ENCODE measurements at regions not wholly inside any gene's neighbourhood (a gene's known extent, or its start where the extent isn't known, plus 50 kb on each side); places are given as distances from the start of the nearest gene placed in this dataset.

DNA sequence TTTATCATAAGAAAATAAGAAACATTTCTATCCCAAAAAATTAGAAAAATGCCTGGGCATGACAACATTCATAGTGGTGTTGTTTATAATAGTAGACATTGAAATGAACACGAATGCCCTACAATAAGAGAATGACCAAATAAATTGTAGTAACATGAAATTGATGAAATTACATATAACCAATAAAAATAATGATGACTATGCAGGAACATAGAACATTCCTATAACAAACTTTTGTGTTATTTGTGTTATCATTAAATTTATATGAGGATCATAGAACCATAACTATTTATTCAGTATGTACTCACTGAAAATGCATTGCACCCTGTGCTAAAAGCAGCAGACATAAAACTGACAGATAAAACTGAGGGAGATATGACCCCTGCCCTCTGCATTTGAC, 399.7 kb downstream of the CBLN4 start:
- H3K9me3 Mint-ChIP-seq: peaks cover 0 to 10% (median 2%) of the 10 kb centered on the region in 8 donors
- H3K27ac Mint-ChIP-seq: no peak overlapping the region
- intact Hi-C loops (cut with micrococcal nuclease): no loop called here
- Histone ChIP-seq H3K36me3 (ENCODE audit: insufficient read depth, low read length) (no peaks in the 10 kb centered on the region), H3K27ac (ENCODE audit: low read depth, low read length) (no peak overlapping the region), H3K4me1 (ENCODE audit: insufficient read depth, low read length) (no peaks in the 10 kb centered on the region), H3K27me3 (ENCODE audit: insufficient read depth, low read length) (no peaks in the 10 kb centered on the region), H3K9me3 (ENCODE audit: control insufficient read depth in 1 of 2, low read length in 2 of 2) (no peaks in the 10 kb centered on the region), H3K4me3 (ENCODE audit: low read length in 2 of 2) (no peak overlapping the region)
- no peaks in the 10 kb centered on the region for H3K4me1 Mint-ChIP-seq
- H3K36me3 Mint-ChIP-seq: no peaks in the 10 kb centered on the region
- ChIA-PET POLR2A (ENCODE audit: partially characterized antibody) (no interaction called here), CTCF (ENCODE audit: partially characterized antibody) (no interaction called here)
- H3K4me3 Mint-ChIP-seq: no peak overlapping the region
- no peak for DNase-seq
- H3K27me3 Mint-ChIP-seq: no peaks in the 10 kb centered on the region

DNA sequence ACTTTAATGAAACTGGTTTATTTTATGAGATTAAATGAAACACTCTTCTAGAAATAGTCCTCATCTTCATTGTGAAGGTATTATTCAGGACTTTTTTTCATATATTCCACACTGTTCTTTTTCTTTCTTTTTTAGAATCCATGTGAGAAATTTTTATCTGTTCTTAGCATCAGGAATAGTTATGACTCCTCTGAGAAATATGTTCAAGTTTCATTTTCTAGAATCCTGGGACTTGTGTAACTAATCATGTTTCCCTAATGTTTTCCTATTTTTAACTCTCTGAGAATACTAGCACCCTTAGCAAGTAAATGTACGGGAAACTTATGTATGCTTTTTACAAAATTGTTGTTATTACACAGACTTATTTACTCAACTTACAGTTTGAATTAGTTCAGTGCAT, 407.8 kb downstream of the CBLN4 start:
- Mint-ChIP-seq H3K27ac (no peak overlapping the region), H3K27me3 (no peaks in the 10 kb centered on the region), H3K36me3 (no peaks in the 10 kb centered on the region), H3K4me1 (no peaks in the 10 kb centered on the region), H3K9me3 (peaks cover 0 to 9% (median under 1%) of the 10 kb centered on the region in 8 donors), H3K4me3 (no peak overlapping the region)
- no peaks in the 10 kb centered on the region for H3K4me1 ChIP-seq (ENCODE audit: insufficient read depth, low read length)
- H3K36me3 ChIP-seq (ENCODE audit: insufficient read depth, low read length): no peaks in the 10 kb centered on the region
- intact Hi-C loops (cut with micrococcal nuclease): no loop called here
- no peak for DNase-seq
- H3K27ac ChIP-seq (ENCODE audit: low read depth, low read length): no peak overlapping the region
- CTCF ChIA-PET (ENCODE audit: partially characterized antibody): no interaction called here
- no peaks in the 10 kb centered on the region for H3K27me3 ChIP-seq (ENCODE audit: insufficient read depth, low read length)
- no peak overlapping the region for H3K4me3 ChIP-seq (ENCODE audit: low read length in 2 of 2)
- POLR2A ChIA-PET (ENCODE audit: partially characterized antibody): no interaction called here
- H3K9me3 ChIP-seq (ENCODE audit: control insufficient read depth in 1 of 2, low read length in 2 of 2): no peaks in the 10 kb centered on the region

DNA sequence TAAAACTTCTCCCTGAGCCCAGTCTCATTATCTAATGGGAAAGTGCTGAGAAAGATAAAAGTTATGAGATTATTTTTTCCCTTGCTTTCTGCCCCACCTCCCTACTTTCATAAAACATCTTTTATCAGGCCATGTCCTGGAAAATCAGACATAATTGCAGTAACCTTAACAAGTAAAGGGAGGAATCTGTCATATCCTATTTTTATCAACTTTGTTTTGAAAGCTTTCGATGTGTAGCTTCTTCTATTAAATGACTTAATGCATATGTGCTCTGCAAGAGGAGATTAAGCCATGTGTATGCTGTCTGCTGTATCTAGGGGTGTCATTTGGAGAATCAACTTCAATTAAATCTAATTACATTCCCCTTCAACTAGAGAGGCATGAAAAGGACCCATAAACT, 408.9 kb downstream of the CBLN4 start:
- H3K27me3 ChIP-seq (ENCODE audit: insufficient read depth, low read length): no peaks in the 10 kb centered on the region
- no peak overlapping the region for H3K27ac ChIP-seq (ENCODE audit: low read depth, low read length)
- H3K36me3 ChIP-seq (ENCODE audit: insufficient read depth, low read length): no peaks in the 10 kb centered on the region
- DNase-seq: no peak
- intact Hi-C loops (cut with micrococcal nuclease): no loop called here
- no peaks in the 10 kb centered on the region for H3K9me3 ChIP-seq (ENCODE audit: control insufficient read depth in 1 of 2, low read length in 2 of 2)
- ChIA-PET POLR2A (ENCODE audit: partially characterized antibody) (no interaction called here), CTCF (ENCODE audit: partially characterized antibody) (no interaction called here)
- H3K4me1 Mint-ChIP-seq: no peaks in the 10 kb centered on the region
- no peaks in the 10 kb centered on the region for H3K36me3 Mint-ChIP-seq
- H3K4me3 Mint-ChIP-seq: no peak overlapping the region
- H3K27ac Mint-ChIP-seq: peak overlapping the region in 1 of 7 donors; percentile 19
- no peaks in the 10 kb centered on the region for H3K27me3 Mint-ChIP-seq
- H3K4me3 ChIP-seq (ENCODE audit: low read length in 2 of 2): no peak overlapping the region
- H3K9me3 Mint-ChIP-seq: peaks cover 0 to 11% (median 2%) of the 10 kb centered on the region in 8 donors
- H3K4me1 ChIP-seq (ENCODE audit: insufficient read depth, low read length): no peaks in the 10 kb centered on the region

DNA sequence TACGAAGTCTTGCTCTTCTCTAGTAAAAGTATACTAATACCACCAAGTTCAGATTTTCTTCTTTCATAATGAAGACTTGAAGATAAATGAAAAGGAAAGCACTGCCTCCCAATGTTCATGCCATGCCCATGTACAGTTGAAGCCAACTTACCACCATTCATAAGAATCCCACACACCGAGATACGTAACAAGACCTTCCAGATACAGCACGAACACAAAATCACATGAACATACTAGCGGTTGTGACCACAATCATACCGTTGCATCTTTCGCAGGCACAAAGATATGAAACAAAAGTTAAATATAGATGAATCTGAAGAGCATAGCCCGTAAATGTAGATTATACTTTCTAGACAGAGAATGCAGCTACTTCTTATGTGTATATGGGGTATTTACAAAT, 412.5 kb downstream of the CBLN4 start:
- H3K4me3 Mint-ChIP-seq: no peak overlapping the region
- no peak for DNase-seq
- no peaks in the 10 kb centered on the region for H3K27me3 Mint-ChIP-seq
- H3K9me3 ChIP-seq (ENCODE audit: control insufficient read depth in 1 of 2, low read length in 2 of 2): no peaks in the 10 kb centered on the region
- H3K27me3 ChIP-seq (ENCODE audit: insufficient read depth, low read length): no peaks in the 10 kb centered on the region
- H3K4me3 ChIP-seq (ENCODE audit: low read length in 2 of 2): no peak overlapping the region
- H3K36me3 ChIP-seq (ENCODE audit: insufficient read depth, low read length): no peaks in the 10 kb centered on the region
- ChIA-PET POLR2A (ENCODE audit: partially characterized antibody) (no interaction called here), CTCF (ENCODE audit: partially characterized antibody) (no interaction called here)
- H3K36me3 Mint-ChIP-seq: no peaks in the 10 kb centered on the region
- H3K9me3 Mint-ChIP-seq: peaks cover 0 to 11% (median 4%) of the 10 kb centered on the region in 8 donors
- no peak overlapping the region for H3K27ac Mint-ChIP-seq
- intact Hi-C loops (cut with micrococcal nuclease): no loop called here
- H3K4me1 Mint-ChIP-seq: no peaks in the 10 kb centered on the region
- no peak overlapping the region for H3K27ac ChIP-seq (ENCODE audit: low read depth, low read length)
- H3K4me1 ChIP-seq (ENCODE audit: insufficient read depth, low read length): no peaks in the 10 kb centered on the region

DNA sequence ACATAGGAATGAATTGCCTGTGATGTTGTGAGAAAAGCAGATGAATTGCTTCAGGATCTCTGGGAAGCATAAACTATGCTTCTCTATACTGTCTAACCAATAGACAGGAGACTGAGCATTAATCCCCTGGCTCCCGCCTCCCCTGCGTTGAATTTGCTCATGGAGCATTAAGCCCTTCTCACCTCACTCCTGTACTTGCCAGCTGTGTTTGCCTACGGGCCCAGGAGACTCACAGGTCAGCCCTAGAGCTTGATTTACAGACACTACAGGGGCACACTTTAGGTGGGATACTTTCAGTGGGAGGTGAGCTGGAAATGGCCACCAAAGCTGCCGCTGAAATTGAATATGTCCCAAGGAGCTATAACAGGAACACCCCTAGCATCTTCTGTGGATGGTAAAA, 418.7 kb downstream of the CBLN4 start:
- no peak overlapping the region for H3K27ac Mint-ChIP-seq
- H3K9me3 Mint-ChIP-seq: peaks cover 0 to 11% (median 0%) of the 10 kb centered on the region in 8 donors
- intact Hi-C loops (cut with micrococcal nuclease): no loop called here
- Histone ChIP-seq H3K9me3 (ENCODE audit: control insufficient read depth in 1 of 2, low read length in 2 of 2) (no peaks in the 10 kb centered on the region), H3K36me3 (ENCODE audit: insufficient read depth, low read length) (no peaks in the 10 kb centered on the region), H3K27ac (ENCODE audit: low read depth, low read length) (no peak overlapping the region), H3K4me3 (ENCODE audit: low read length in 2 of 2) (no peak overlapping the region), H3K27me3 (ENCODE audit: insufficient read depth, low read length) (no peaks in the 10 kb centered on the region), H3K4me1 (ENCODE audit: insufficient read depth, low read length) (no peaks in the 10 kb centered on the region)
- ChIA-PET POLR2A (ENCODE audit: partially characterized antibody) (no interaction called here), CTCF (ENCODE audit: partially characterized antibody) (interaction anchor here (0.8 kb wide), 1 partner anchor 8 kb away, joined by 3 read pairs; no protein-coding TSS in a partner anchor)
- H3K27me3 Mint-ChIP-seq: no peaks in the 10 kb centered on the region
- H3K4me1 Mint-ChIP-seq: no peaks in the 10 kb centered on the region
- no peak overlapping the region for H3K4me3 Mint-ChIP-seq
- H3K36me3 Mint-ChIP-seq: no peaks in the 10 kb centered on the region
- no peak for DNase-seq

DNA sequence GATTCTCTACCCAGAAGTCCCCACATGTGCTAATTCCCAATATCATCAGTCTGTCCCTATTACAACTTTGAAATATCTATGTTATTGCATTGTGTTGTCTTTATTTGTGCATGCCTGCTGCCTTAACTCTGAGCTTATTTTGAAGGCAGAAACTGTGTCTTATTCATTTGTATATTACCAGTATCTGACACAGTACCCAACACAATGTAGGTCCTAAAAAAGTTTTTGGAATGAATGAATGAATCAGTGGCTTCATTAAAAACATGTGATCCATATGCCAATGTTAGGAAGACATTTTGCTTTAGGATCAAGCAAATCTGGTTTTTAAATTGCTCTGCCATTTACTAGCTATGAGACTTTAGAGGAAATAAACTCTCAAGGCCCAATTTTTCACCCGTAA, 420.4 kb downstream of the CBLN4 start:
- Histone ChIP-seq H3K4me3 (ENCODE audit: low read length in 2 of 2) (no peak overlapping the region), H3K27me3 (ENCODE audit: insufficient read depth, low read length) (no peaks in the 10 kb centered on the region), H3K9me3 (ENCODE audit: control insufficient read depth in 1 of 2, low read length in 2 of 2) (no peaks in the 10 kb centered on the region), H3K27ac (ENCODE audit: low read depth, low read length) (no peak overlapping the region), H3K36me3 (ENCODE audit: insufficient read depth, low read length) (no peaks in the 10 kb centered on the region), H3K4me1 (ENCODE audit: insufficient read depth, low read length) (no peaks in the 10 kb centered on the region)
- H3K4me3 Mint-ChIP-seq: no peak overlapping the region
- no peaks in the 10 kb centered on the region for H3K27me3 Mint-ChIP-seq
- H3K27ac Mint-ChIP-seq: no peak overlapping the region
- CTCF ChIA-PET (ENCODE audit: partially characterized antibody): no interaction called here
- no peaks in the 10 kb centered on the region for H3K4me1 Mint-ChIP-seq
- H3K36me3 Mint-ChIP-seq: no peaks in the 10 kb centered on the region
- intact Hi-C loops (cut with micrococcal nuclease): no loop called here
- POLR2A ChIA-PET (ENCODE audit: partially characterized antibody): no interaction called here
- DNase-seq: no peak
- peaks cover 0 to 8% (median 0%) of the 10 kb centered on the region in 8 donors for H3K9me3 Mint-ChIP-seq

DNA sequence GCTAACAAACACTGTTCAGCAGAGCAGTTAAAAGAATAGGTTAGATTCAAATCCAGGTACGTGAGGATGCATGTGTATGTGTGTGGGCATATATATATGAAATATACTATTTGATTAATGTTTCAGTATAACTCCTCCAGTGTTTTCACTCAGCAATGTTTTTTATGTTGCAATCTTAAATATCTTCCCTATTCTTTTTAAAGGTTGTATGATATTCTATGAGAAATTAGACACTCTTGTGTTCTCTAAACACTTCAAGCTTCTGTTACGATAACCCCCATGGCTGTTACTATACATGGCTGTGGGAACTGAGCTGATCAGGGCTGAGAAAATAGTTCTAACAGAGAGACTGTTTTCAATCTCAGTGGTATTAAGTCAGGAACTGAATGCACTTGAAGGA, 421.0 kb downstream of the CBLN4 start:
- no peak for DNase-seq
- H3K27ac Mint-ChIP-seq: no peak overlapping the region
- CTCF ChIA-PET (ENCODE audit: partially characterized antibody): no interaction called here
- no peak overlapping the region for H3K4me3 ChIP-seq (ENCODE audit: low read length in 2 of 2)
- H3K4me3 Mint-ChIP-seq: no peak overlapping the region
- H3K4me1 ChIP-seq (ENCODE audit: insufficient read depth, low read length): no peaks in the 10 kb centered on the region
- intact Hi-C loops (cut with micrococcal nuclease): no loop called here
- H3K9me3 Mint-ChIP-seq: peaks cover 0 to 8% (median 0%) of the 10 kb centered on the region in 8 donors
- no peak overlapping the region for H3K27ac ChIP-seq (ENCODE audit: low read depth, low read length)
- H3K36me3 ChIP-seq (ENCODE audit: insufficient read depth, low read length): no peaks in the 10 kb centered on the region
- no peaks in the 10 kb centered on the region for H3K27me3 ChIP-seq (ENCODE audit: insufficient read depth, low read length)
- H3K36me3 Mint-ChIP-seq: no peaks in the 10 kb centered on the region
- POLR2A ChIA-PET (ENCODE audit: partially characterized antibody): no interaction called here
- no peaks in the 10 kb centered on the region for H3K27me3 Mint-ChIP-seq
- H3K9me3 ChIP-seq (ENCODE audit: control insufficient read depth in 1 of 2, low read length in 2 of 2): no peaks in the 10 kb centered on the region
- no peaks in the 10 kb centered on the region for H3K4me1 Mint-ChIP-seq

DNA sequence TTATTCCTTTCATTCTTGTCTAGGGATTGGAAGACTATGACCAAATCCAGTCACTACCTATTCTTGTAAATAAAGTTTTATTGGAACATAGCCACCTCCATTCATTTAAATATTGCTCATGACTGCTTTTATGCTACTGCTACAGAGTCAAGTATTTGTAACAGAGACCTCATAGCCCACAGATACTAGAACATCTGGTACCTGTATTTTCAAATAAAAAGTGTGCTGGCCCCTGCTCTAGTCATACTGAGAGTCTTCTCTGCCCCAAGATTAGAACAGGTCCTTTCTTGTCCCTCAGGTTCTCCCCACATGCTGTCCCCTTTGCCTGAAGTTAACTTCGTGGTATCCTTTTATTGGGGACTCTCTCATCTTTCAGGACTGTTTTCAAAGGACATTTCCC, 422.3 kb downstream of the CBLN4 start:
- no peaks in the 10 kb centered on the region for H3K4me1 Mint-ChIP-seq
- Histone ChIP-seq H3K9me3 (ENCODE audit: control insufficient read depth in 1 of 2, low read length in 2 of 2) (no peaks in the 10 kb centered on the region), H3K27me3 (ENCODE audit: insufficient read depth, low read length) (no peaks in the 10 kb centered on the region), H3K4me3 (ENCODE audit: low read length in 2 of 2) (no peak overlapping the region), H3K27ac (ENCODE audit: low read depth, low read length) (no peak overlapping the region), H3K4me1 (ENCODE audit: insufficient read depth, low read length) (no peaks in the 10 kb centered on the region), H3K36me3 (ENCODE audit: insufficient read depth, low read length) (no peaks in the 10 kb centered on the region)
- no peak overlapping the region for H3K27ac Mint-ChIP-seq
- no peaks in the 10 kb centered on the region for H3K36me3 Mint-ChIP-seq
- POLR2A ChIA-PET (ENCODE audit: partially characterized antibody): no interaction called here
- CTCF ChIA-PET (ENCODE audit: partially characterized antibody): no interaction called here
- intact Hi-C loops (cut with micrococcal nuclease): no loop called here
- H3K4me3 Mint-ChIP-seq: no peak overlapping the region
- peaks cover 0 to 5% (median 1%) of the 10 kb centered on the region in 8 donors for H3K9me3 Mint-ChIP-seq
- no peak for DNase-seq
- H3K27me3 Mint-ChIP-seq: no peaks in the 10 kb centered on the region
